ENCODE measurements at regions not wholly inside any gene's neighbourhood (a gene's known extent, or its start where the extent isn't known, plus 50 kb on each side); places are given as distances from the start of the nearest gene placed in this dataset.

DNA sequence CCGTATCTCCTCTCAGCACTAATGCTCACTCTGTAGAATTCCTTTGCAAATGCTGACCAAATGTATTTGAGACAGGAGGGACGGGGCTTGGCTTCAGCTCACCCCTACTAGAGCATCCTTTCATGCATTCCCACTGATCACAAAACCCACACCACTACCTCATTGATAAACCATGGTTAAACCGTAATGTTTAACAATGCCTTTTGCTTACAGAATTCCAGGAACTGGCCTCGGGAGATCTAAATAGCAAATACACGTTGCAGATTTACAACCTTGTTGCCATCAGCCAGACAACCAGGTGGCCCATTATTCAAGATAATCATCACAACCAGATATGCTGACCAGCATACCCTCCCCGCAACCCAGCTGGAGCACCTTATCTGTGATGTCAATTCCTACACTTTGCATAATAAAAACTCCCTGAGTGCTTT, 391.9 kb downstream of the KCTD8 start:
- intact Hi-C loops (cut with micrococcal nuclease) (no loop called here), in situ Hi-C loops (cut with MboI) (no loop called here)
- Histone ChIP-seq H3K79me2 (ENCODE audit: control insufficient read depth, insufficient read depth, low read length) (no peaks in the 10 kb centered on the region), H3K4me2 (ENCODE audit: insufficient read depth, low read length) (no peak overlapping the region), H3K36me3 (ENCODE audit: control insufficient read depth, insufficient read depth, low read length) (no peaks in the 10 kb centered on the region), H3K4me1 (replicated peaks in 1 of 2; ENCODE audit: control insufficient read depth in 2 of 2, insufficient read depth in 2 of 2, low read length in 2 of 2) (no peaks in the 10 kb centered on the region), H2AFZ (ENCODE audit: low read depth, low read length) (no peak overlapping the region), H3K9me3 (replicated peaks; ENCODE audit: control insufficient read depth, insufficient read depth, low read depth, low read length) (no peaks in the 10 kb centered on the region), H3K27me3 (ENCODE audit: control insufficient read depth in 2 of 2, insufficient read depth in 2 of 2, low read length in 2 of 2) (no peaks in the 10 kb centered on the region), H3K4me3 (no peak overlapping the region), H3K9ac (ENCODE audit: insufficient read depth in 1 of 2, low read depth in 2 of 2, low read length in 2 of 2) (no peak overlapping the region), H3K9me1 (ENCODE audit: control insufficient read depth, insufficient read depth, low read length) (no peaks in the 10 kb centered on the region), H3K27ac (ENCODE audit: extremely low read depth, low read depth, low read length) (no peak overlapping the region), H4K20me1 (replicated peaks; ENCODE audit: control insufficient read depth, insufficient read depth, low read length) (no peaks in the 10 kb centered on the region)
- FAIRE-seq (no peak), DNase-seq (ENCODE audit: extremely low read depth in 1 of 4, low spot score in 3 of 4) (no peak), ATAC-seq (no peak)
- CTCF ChIA-PET (ENCODE audit: low intra/inter-chr PET ratio), result no interaction called here
- 4% methylated on average over 6 of the region's 6 CpGs for WGBS (ENCODE audit: insufficient coverage, low coverage, missing lambda C conversion rate)
- TF ChIP-seq ZKSCAN1 (IDR thresholded peaks at IDR 0.05; ENCODE audit: low read depth, low read length) (no peak), NR4A1 (CRISPR knock-in tag; IDR thresholded peaks at IDR 0.05) (no peak), NR4A1 (tag; IDR thresholded peaks at IDR 0.05) (no peak), RBM14 (IDR thresholded peaks at IDR 0.05; ENCODE audit: borderline replicate concordance, insufficient read depth, low read depth, low read length) (no peak), CHD7 (IDR thresholded peaks at IDR 0.05; ENCODE audit: low read depth, low read length) (no peak), HOMEZ (CRISPR knock-in tag; IDR thresholded peaks at IDR 0.05) (no peak), ZNF41 (CRISPR knock-in tag; conservative IDR thresholded peaks at IDR 0.05) (no peak), PTBP1 (IDR thresholded peaks at IDR 0.05; ENCODE audit: low read depth, low read length) (no peak)
- POLR2A ChIA-PET, result no interaction called here
- no TSS peak for BruUV-seq (replicated peaks)
